Gastrocnemius medialis (tissue), 4 donors: ENCODE measurements at regions not wholly inside any gene's neighbourhood (a gene's known extent, or its start where the extent isn't known, plus 50 kb on each side); places are given as distances from the start of the nearest gene placed in this dataset.

ENCODE experiments used
- ATAC-seq, 2 donors: fragments of 150-250 bp; one replicate each; pipeline ENCODE4 v1.9.1; 2016
- DNase-seq, 2 donors: peaks; one replicate each; pipeline ENCODE4 v3.0.0-alpha.2; 2019
- H3K27ac ChIP-seq, 4 donors: fragments of 200-600 bp; sonication (generic); 1 replicate in 1 of 4; 2 replicates in 3 of 4; pipeline ENCODE4 v1.5.1; 2016 to 2018; ENCODE audit warnings: mild to moderate bottlenecking in 2 of 4, moderate library complexity in 1 of 4
- H3K27me3 ChIP-seq, 3 donors: fragments of 200-600 bp; sonication (generic) in 2 of 3; 1 replicate in 1 of 3; 2 replicates in 2 of 3; pipeline versions ENCODE4 v1.5.1 to v1.6.0; 2016 to 2019; ENCODE audit warnings: mild to moderate bottlenecking in 1 of 3, moderate library complexity in 1 of 3
- H3K36me3 ChIP-seq, 2 donors: fragments of 200-600 bp; sonication (generic) in 1 of 2; one replicate each; pipeline ENCODE4 v1.5.1; 2017 to 2018
- H3K4me1 ChIP-seq, 2 donors: fragments of 200-600 bp; sonication (generic) in 1 of 2; one replicate each; pipeline ENCODE4 v1.5.1; 2016 to 2017; ENCODE audit warnings: mild to moderate bottlenecking in 2 of 2
- H3K4me3 ChIP-seq, 4 donors: fragments of 200-600 bp; sonication (generic) in 3 of 4; 1 replicate in 1 of 4; 2 replicates in 3 of 4; pipeline ENCODE4 v1.5.1; 2016 to 2019; ENCODE audit warnings: mild to moderate bottlenecking in 2 of 4
- H3K9me3 ChIP-seq, 3 donors: fragments of 200-600 bp; sonication (generic) in 2 of 3; 1 replicate in 1 of 3; 2 replicates in 2 of 3; pipeline ENCODE4 v1.5.1; 2016 to 2019
- CTCF ChIP-seq, 5 experiments: fragments of 450-650 bp in 3 of 5; fragments of 200-600 bp in 2 of 5; sonication (generic) in 2 of 5; IDR thresholded peaks in 4 of 5; conservative IDR thresholded peaks in 1 of 5; 1 replicate in 4 of 5; 2 replicates in 1 of 5; pipeline ENCODE4 v1.5.1; 2016 to 2019; ENCODE audit warnings: antibody characterized with exemption in 5 of 5, mild to moderate bottlenecking in 3 of 5, moderate library complexity in 3 of 5
- POLR2A ChIP-seq, 2 donors: fragments of 450-650 bp; IDR thresholded peaks; one replicate each; pipeline ENCODE4 v1.6.1; 2017; ENCODE audit warnings: antibody characterized with exemption in 2 of 2, mild to moderate bottlenecking in 2 of 2, moderate library complexity in 2 of 2
- in situ Hi-C, 4 donors: fragments of 200-750 bp; cut with MboI; loops; one replicate each; pipeline versions ENCODE4 v1.15.0 to v1.8.0; 2017; ENCODE audit warnings: low sequenced_read_pairs in 4 of 4
- intact Hi-C: fragments of 100-400 bp; cut with DNase I; formaldehyde crosslinking; loops from one replicate; pipeline ENCODE4 v1.15.1; 2023; ENCODE audit warnings: low total_unique reads

- Histone ChIP-seq H3K27ac (no peak overlapping the region), H3K4me3 (no peak overlapping the region), H3K9me3 (no peaks in the 10 kb centered on the region), H3K27me3 (no peaks in the 10 kb centered on the region), H3K36me3 (no peaks in the 10 kb centered on the region), H3K4me1 (no peaks in the 10 kb centered on the region)
- intact Hi-C loops, result no loop called here
- in situ Hi-C loops, result no loop called here
- no peak for TF ChIP-seq POLR2A (IDR thresholded peaks at IDR 0.05)
- TF ChIP-seq CTCF (IDR thresholded peaks at IDR 0.05 in 4 of 5, conservative IDR thresholded peaks at IDR 0.05 in 1 of 5), result no peak
- ATAC-seq, result no peak
- DNase-seq, result no peak
Observed at GRCh38 chr3:99114565-99115291, 213.2 kb upstream of the DCBLD2 start.

GRCh38 chr3:99111235-99111634, 209.7 kb upstream of the DCBLD2 start:
- no peaks in the 10 kb centered on the region for H3K27me3 ChIP-seq
- TF ChIP-seq POLR2A (IDR thresholded peaks at IDR 0.05) (no peak), CTCF (IDR thresholded peaks at IDR 0.05 in 4 of 5, conservative IDR thresholded peaks at IDR 0.05 in 1 of 5) (no peak)
- intact Hi-C loops, result no loop called here
- DNase-seq (no peak), ATAC-seq (no peak)
- H3K9me3 ChIP-seq, result no peaks in the 10 kb centered on the region
- no peak overlapping the region for H3K4me3 ChIP-seq
- H3K36me3 ChIP-seq, result no peaks in the 10 kb centered on the region
- no peak overlapping the region for H3K27ac ChIP-seq
- in situ Hi-C loops, result no loop called here
- H3K4me1 ChIP-seq, result no peaks in the 10 kb centered on the region

- Histone ChIP-seq H3K27me3 (no peaks in the 10 kb centered on the region), H3K27ac (no peak overlapping the region), H3K9me3 (no peaks in the 10 kb centered on the region), H3K36me3 (no peaks in the 10 kb centered on the region), H3K4me1 (no peaks in the 10 kb centered on the region), H3K4me3 (no peak overlapping the region)
- TF ChIP-seq CTCF (IDR thresholded peaks at IDR 0.05 in 4 of 5, conservative IDR thresholded peaks at IDR 0.05 in 1 of 5) (no peak), POLR2A (IDR thresholded peaks at IDR 0.05) (no peak)
- ATAC-seq (no peak), DNase-seq (no peak)
- in situ Hi-C loops, result no loop called here
- intact Hi-C loops, result no loop called here
Observed at GRCh38 chr3:99110401-99110800, 208.9 kb upstream of the DCBLD2 start.

GRCh38 chr3:99108508-99108907, 207.0 kb upstream of the DCBLD2 start:
- H3K4me3 ChIP-seq, result no peak overlapping the region
- H3K9me3 ChIP-seq, result no peaks in the 10 kb centered on the region
- H3K27ac ChIP-seq, result no peak overlapping the region
- no peak for TF ChIP-seq CTCF (IDR thresholded peaks at IDR 0.05 in 4 of 5, conservative IDR thresholded peaks at IDR 0.05 in 1 of 5)
- TF ChIP-seq POLR2A (IDR thresholded peaks at IDR 0.05), result no peak
- H3K4me1 ChIP-seq, result no peaks in the 10 kb centered on the region
- DNase-seq (no peak), ATAC-seq (peak; percentile 44 to 58)
- H3K36me3 ChIP-seq, result no peaks in the 10 kb centered on the region
- intact Hi-C loops, result no loop called here
- no peaks in the 10 kb centered on the region for H3K27me3 ChIP-seq
- in situ Hi-C loops, result no loop called here

GRCh38 chr3:99094606-99095005, 193.1 kb upstream of the DCBLD2 start:
- in situ Hi-C loops (no loop called here), intact Hi-C loops (no loop called here)
- no peaks in the 10 kb centered on the region for H3K36me3 ChIP-seq
- H3K27me3 ChIP-seq, result no peaks in the 10 kb centered on the region
- H3K9me3 ChIP-seq, result no peaks in the 10 kb centered on the region
- no peak for ATAC-seq
- no peaks in the 10 kb centered on the region for H3K4me1 ChIP-seq
- no peak for DNase-seq
- no peak overlapping the region for H3K4me3 ChIP-seq
- no peak for TF ChIP-seq CTCF (IDR thresholded peaks at IDR 0.05 in 4 of 5, conservative IDR thresholded peaks at IDR 0.05 in 1 of 5)
- no peak for TF ChIP-seq POLR2A (IDR thresholded peaks at IDR 0.05)
- no peak overlapping the region for H3K27ac ChIP-seq
